ENCODE measurements at regions not wholly inside any gene's neighbourhood (a gene's known extent, or its start where the extent isn't known, plus 50 kb on each side); places are given as distances from the start of the nearest gene placed in this dataset.

DNA sequence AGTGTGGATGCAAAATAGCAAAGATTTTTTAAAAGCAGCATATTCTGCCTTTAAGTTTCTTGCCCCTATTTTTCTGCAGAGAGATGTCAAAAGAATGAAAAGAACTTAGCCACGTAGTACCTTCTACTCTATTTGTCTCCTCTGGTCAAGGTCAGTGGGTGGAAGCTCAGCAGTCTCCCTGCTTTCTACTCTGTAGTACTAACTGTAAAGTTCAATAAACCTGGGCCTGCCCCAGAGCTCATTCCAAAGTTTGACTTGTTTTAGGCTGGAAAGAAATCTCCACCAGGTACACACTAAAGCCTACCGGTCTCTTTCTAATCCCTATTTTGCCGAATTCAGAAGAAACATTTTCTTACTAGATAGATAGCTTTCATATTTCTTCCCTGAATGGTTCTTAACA, 247.9 kb upstream of the ARHGAP20 start:
- no peaks in the 10 kb centered on the region for H3K36me3 Mint-ChIP-seq (ENCODE audit: low read depth)
- H3K9me3 Mint-ChIP-seq, result no peaks in the 10 kb centered on the region
- H3K4me1 Mint-ChIP-seq (ENCODE audit: low read depth), result no peaks in the 10 kb centered on the region
- H3K27me3 Mint-ChIP-seq (ENCODE audit: low read depth), result no peaks in the 10 kb centered on the region
- no peak overlapping the region for H3K4me3 Mint-ChIP-seq
- no peak for DNase-seq (ENCODE audit: low spot score)
- no peak overlapping the region for H3K27ac Mint-ChIP-seq

DNA sequence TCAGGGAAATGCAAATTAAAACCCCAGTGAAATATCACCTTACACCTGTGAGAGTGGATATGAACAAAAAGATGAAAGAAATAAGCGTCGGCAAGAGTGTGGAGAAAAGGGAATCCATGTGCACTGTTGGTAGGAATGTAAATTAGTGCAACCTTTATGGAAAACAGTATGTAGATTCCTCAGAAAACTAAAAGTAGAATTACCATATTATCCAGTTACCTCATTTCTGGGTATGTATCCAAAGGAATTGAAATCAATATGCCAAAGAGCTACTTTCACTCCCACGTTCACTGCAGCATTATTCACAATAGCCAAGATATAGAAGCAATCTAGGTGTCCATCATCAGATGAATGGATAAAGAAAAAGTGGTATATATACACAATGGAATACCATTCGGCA, 246.0 kb upstream of the ARHGAP20 start:
- Mint-ChIP-seq H3K9me3 (no peaks in the 10 kb centered on the region), H3K4me1 (ENCODE audit: low read depth) (no peaks in the 10 kb centered on the region), H3K27ac (no peak overlapping the region), H3K4me3 (no peak overlapping the region), H3K27me3 (ENCODE audit: low read depth) (no peaks in the 10 kb centered on the region), H3K36me3 (ENCODE audit: low read depth) (no peaks in the 10 kb centered on the region)
- no peak for DNase-seq (ENCODE audit: low spot score)

DNA sequence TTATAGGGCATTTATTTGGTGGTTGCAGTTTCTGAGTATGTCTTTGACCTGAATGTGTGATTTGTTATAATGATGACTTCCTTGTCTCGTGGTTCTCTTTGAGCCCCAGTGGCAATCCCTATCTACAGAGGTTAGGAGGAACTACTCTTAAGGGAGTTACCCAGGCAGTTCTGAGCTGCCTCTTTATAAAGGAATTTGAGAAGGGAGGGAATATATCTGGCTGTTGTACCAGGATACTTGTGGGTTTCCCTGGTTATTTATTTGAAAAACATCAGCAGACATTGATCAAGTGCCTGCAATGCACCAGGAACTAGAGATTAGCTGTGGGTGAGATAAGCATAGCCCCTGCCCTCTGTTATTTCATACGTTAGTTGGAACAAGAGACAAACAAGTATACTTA, 243.5 kb upstream of the ARHGAP20 start:
- no peak for DNase-seq (ENCODE audit: low spot score)
- Mint-ChIP-seq H3K27ac (no peak overlapping the region), H3K27me3 (ENCODE audit: low read depth) (no peaks in the 10 kb centered on the region), H3K4me1 (ENCODE audit: low read depth) (no peaks in the 10 kb centered on the region), H3K36me3 (ENCODE audit: low read depth) (no peaks in the 10 kb centered on the region), H3K4me3 (no peak overlapping the region), H3K9me3 (no peaks in the 10 kb centered on the region)

DNA sequence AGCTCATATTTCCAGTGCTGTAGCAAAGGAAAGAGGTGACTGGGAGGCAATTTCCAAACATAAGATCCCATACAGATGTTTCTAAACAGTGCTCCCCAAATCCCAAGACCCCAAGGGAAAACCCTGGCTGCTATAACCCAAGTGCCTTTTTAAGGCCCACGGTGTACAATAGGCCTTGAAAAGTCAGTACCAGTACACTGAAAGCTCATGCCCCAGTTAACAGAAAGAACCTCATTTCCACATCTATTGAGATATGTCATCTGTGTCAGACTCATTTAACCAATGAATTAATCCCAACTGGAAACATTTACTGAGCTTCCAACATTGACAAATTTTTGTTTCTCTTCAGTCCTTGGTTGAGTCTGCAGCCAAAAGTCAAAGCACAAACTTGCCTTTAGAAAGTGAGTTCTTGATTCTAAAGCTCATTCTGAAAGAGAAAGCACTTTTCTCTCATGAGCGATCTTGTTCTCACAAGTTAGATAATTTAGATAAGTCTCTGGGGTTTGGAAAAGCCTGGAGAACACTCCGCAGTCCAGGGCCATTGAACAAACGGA, 239.8 kb upstream of the ARHGAP20 start:
- H3K4me3 Mint-ChIP-seq, result no peak overlapping the region
- no peaks in the 10 kb centered on the region for H3K27me3 Mint-ChIP-seq (ENCODE audit: low read depth)
- no peaks in the 10 kb centered on the region for H3K9me3 Mint-ChIP-seq
- DNase-seq (ENCODE audit: low spot score), result no peak
- H3K36me3 Mint-ChIP-seq (ENCODE audit: low read depth), result no peaks in the 10 kb centered on the region
- no peaks in the 10 kb centered on the region for H3K4me1 Mint-ChIP-seq (ENCODE audit: low read depth)
- no peak overlapping the region for H3K27ac Mint-ChIP-seq

DNA sequence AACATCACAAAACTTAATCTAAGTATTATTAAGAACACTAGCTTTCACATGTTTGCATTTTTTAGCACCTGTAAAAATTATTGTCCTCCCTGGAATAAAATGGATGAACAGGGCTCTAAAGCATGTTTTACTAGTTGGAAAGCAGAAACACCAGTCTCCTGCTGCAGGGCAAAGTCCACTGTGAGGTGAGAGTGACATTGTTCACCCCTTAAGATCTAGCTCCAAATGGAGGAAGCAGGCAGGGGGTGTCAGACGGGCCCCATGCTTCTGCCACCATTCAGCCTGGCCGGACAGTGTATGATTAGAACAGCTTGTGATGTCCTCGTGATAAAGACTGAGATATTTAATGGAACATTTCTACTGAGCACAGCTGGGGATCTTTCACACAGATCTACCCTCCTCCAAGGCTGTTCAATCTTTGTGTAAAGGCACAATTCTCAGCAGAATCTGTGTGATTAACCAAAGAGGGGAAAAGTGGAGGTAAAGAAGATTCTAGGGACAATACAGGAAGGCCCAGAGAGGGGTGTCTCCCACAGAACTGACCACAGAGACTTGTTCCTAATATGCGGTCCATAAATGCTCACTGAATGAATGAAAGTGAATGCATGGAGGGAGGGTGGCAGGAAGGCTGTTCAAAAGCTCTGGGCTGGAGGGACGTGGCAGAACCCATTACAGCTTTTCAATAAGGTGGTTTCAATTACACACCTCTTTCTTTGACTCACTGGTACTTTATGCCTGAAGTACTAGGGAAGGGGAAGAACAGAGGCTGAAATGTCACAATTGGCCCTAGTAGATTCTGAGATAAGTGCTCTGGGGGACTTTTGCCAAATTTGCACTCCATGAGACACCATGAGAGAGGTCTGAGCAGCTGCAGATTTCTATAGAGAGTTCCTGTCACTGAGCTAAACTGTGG, 239.1 kb upstream of the ARHGAP20 start:
- no peaks in the 10 kb centered on the region for H3K27me3 Mint-ChIP-seq (ENCODE audit: low read depth)
- H3K27ac Mint-ChIP-seq, result no peak overlapping the region
- no peak overlapping the region for H3K4me3 Mint-ChIP-seq
- DNase-seq (ENCODE audit: low spot score), result no peak
- H3K9me3 Mint-ChIP-seq, result no peaks in the 10 kb centered on the region
- H3K4me1 Mint-ChIP-seq (ENCODE audit: low read depth), result no peaks in the 10 kb centered on the region
- H3K36me3 Mint-ChIP-seq (ENCODE audit: low read depth), result no peaks in the 10 kb centered on the region

DNA sequence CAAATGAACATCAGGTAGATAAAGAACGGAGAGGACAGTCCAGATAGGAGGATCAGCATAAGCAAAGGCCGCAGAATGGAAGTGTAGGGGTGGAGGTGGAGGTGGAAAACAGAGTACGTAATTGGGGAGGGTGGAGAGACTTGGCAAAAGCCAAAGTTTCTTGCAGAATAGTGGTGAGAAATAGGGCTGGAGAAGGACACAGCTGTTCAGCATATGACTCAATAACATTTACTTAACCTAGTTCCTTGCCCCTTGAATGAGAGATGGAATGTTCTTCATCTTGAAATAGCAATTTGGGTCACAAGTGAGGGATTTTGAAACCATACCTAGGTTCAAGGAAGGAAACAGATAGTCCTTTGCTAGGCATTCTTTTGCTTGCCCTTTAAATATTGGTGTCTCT, 235.9 kb upstream of the ARHGAP20 start:
- no peaks in the 10 kb centered on the region for H3K9me3 Mint-ChIP-seq
- H3K27me3 Mint-ChIP-seq (ENCODE audit: low read depth), result no peaks in the 10 kb centered on the region
- no peaks in the 10 kb centered on the region for H3K36me3 Mint-ChIP-seq (ENCODE audit: low read depth)
- no peaks in the 10 kb centered on the region for H3K4me1 Mint-ChIP-seq (ENCODE audit: low read depth)
- no peak for DNase-seq (ENCODE audit: low spot score)
- H3K27ac Mint-ChIP-seq, result no peak overlapping the region
- H3K4me3 Mint-ChIP-seq, result no peak overlapping the region

DNA sequence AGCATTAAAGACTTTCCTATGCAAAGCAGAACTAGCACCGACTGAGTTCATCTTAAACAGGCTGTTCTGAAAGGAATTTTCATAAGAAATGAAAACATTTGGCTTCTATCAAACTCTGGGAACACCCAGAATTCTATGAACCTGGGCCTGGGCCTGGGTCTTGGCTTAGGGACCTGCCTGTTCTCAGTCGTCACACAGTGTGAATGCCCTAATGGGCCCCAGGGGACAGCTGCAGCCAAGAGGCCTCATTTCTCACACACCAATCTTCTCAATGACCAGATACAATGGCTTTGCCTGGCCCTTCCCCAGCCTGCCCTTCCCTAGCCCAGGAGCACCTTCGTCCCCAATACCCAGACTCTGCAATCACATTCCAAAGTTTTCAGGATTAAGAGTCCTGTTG, 234.9 kb upstream of the ARHGAP20 start:
- no peak for DNase-seq (ENCODE audit: low spot score)
- H3K27me3 Mint-ChIP-seq (ENCODE audit: low read depth), result no peaks in the 10 kb centered on the region
- no peaks in the 10 kb centered on the region for H3K4me1 Mint-ChIP-seq (ENCODE audit: low read depth)
- no peaks in the 10 kb centered on the region for H3K36me3 Mint-ChIP-seq (ENCODE audit: low read depth)
- no peaks in the 10 kb centered on the region for H3K9me3 Mint-ChIP-seq
- no peak overlapping the region for H3K4me3 Mint-ChIP-seq
- no peak overlapping the region for H3K27ac Mint-ChIP-seq

DNA sequence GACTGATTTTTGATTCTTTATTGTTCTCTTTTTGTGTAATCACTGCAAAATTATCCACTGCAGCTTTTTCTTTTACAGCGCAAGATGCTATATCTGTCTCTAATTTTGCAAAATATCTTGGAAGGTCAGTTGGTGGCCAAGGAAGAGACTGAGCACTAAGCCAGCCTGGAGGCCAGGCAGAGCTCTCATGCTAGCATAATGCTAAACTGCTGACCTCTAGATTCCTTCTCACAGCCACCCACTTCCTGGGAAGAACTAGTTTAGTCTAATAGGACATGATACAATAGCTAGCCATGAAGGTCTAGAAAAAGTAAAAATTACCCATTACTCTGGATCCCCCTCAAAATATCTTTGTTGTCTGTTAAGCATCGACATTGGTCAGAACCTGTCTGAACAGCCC, 227.2 kb upstream of the ARHGAP20 start:
- Mint-ChIP-seq H3K27me3 (ENCODE audit: low read depth) (no peaks in the 10 kb centered on the region), H3K4me3 (no peak overlapping the region), H3K4me1 (ENCODE audit: low read depth) (no peaks in the 10 kb centered on the region), H3K27ac (no peak overlapping the region), H3K9me3 (no peaks in the 10 kb centered on the region), H3K36me3 (ENCODE audit: low read depth) (no peaks in the 10 kb centered on the region)
- no peak for DNase-seq (ENCODE audit: low spot score)

DNA sequence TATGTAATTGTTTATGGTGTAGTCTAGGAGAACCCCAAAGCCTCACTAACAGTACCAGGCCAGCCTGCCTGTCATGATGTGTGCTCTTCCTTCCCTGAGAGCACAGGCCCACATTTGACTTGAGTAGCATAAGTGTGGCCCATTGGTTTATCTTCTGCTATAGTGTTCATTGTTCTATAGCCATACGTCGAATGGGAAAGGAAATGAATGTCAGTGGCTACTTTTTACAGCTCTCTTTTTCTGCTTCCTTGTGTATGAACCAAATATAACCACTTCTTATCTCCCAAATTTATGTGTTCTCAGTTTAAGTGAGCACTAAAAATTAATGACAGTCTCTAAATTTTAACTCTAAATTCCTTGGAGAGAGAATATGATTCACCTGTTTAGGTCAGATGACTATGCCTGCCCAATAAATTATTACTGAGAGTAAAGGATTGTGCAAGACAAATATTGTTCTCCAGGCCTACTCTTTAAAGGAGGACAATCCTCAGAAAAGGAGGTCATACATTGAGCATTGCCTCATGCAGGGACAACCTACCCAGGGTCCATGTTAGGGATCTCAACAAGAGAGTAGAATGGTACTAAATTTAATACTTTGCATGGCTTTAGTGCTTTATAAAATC, 222.9 kb upstream of the ARHGAP20 start:
- Mint-ChIP-seq H3K27ac (no peak overlapping the region), H3K4me3 (no peak overlapping the region), H3K9me3 (no peaks in the 10 kb centered on the region), H3K27me3 (ENCODE audit: low read depth) (no peaks in the 10 kb centered on the region), H3K36me3 (ENCODE audit: low read depth) (no peaks in the 10 kb centered on the region), H3K4me1 (ENCODE audit: low read depth) (no peaks in the 10 kb centered on the region)
- no peak for DNase-seq (ENCODE audit: low spot score)

DNA sequence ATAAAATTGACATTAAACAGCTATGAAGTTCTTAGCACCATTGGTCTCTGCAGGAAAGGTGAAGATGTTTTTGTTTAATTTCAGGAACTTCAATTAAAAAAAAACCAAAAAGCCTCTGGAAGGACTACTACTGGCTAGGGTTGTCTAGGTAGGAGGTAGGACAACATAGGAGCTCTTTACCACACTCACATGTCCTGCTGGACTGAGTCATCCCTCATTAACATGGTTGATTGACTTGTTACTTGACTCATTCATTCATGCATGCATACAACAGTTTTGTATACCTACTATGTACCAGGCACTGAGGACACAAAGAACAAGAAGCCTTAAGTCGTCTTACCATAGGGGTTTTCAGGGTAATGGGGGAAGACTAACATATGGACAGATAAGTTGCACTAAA, 216.9 kb upstream of the ARHGAP20 start:
- Mint-ChIP-seq H3K36me3 (ENCODE audit: low read depth) (no peaks in the 10 kb centered on the region), H3K27ac (no peak overlapping the region), H3K27me3 (ENCODE audit: low read depth) (peaks cover 6% of the 10 kb centered on the region), H3K4me3 (no peak overlapping the region), H3K4me1 (ENCODE audit: low read depth) (no peaks in the 10 kb centered on the region), H3K9me3 (no peaks in the 10 kb centered on the region)
- DNase-seq (ENCODE audit: low spot score), result no peak

DNA sequence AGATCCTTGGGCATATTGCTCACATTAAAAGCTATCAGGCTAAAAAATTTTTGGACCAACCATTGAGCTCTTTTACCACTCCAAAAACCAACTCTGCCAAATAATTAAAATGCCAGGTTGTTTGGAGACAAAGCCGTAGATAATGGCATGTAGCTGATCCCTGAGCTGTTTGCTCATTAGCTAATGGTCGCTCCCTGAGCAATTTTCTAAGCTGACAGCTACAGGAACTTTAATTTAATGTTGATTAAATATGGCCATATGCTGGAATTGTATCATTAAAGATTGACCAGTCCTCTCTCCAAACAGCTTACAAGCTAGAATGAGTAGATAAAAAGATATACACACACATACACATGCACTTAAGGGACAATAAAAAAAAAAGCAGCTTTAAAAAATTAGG, 216.2 kb upstream of the ARHGAP20 start:
- Mint-ChIP-seq H3K4me1 (ENCODE audit: low read depth) (no peaks in the 10 kb centered on the region), H3K27me3 (ENCODE audit: low read depth) (peaks cover 6% of the 10 kb centered on the region), H3K27ac (no peak overlapping the region), H3K9me3 (no peaks in the 10 kb centered on the region), H3K4me3 (no peak overlapping the region), H3K36me3 (ENCODE audit: low read depth) (no peaks in the 10 kb centered on the region)
- DNase-seq (ENCODE audit: low spot score), result no peak

DNA sequence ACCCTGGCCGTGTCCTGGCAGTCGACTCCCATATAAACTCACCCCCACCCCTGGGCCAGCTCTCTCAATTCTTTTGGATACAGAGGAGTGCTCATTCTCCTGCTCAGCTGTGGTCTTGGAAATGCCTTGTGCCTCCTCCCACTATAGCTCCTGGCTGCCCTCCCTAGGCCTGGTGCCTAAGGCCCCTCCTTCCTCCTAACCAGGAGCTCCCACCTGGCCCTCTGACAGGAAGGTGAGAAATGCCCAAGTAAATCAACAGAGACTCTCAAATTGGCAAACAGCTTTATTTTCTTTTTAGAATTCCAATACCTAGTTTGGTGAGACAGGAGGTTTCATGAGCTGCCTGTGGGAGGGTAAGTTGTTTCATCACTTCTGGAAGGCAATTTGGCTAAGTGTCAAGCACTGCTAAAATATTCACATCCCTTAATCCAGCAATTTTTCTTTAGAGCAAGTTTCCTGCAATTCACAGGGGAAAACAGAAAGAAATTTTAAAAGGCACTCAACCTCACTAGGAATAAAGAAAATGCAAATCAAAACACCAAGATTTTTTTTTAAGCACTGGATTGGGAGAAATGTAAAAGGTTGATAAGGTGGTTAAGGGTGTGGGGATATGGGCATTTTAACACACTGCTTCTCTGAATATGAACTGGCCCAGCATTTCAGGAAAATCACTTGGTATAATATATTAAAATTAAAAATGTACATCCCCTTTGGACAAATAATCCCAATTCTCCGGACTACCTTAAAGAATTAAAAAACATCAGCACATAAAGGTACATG, 209.7 kb upstream of the ARHGAP20 start:
- H3K36me3 Mint-ChIP-seq (ENCODE audit: low read depth), result no peaks in the 10 kb centered on the region
- H3K27ac Mint-ChIP-seq, result no peak overlapping the region
- H3K9me3 Mint-ChIP-seq, result no peaks in the 10 kb centered on the region
- H3K4me1 Mint-ChIP-seq (ENCODE audit: low read depth), result peaks cover 6% of the 10 kb centered on the region
- DNase-seq (ENCODE audit: low spot score), result no peak
- H3K27me3 Mint-ChIP-seq (ENCODE audit: low read depth), result peaks cover 12% of the 10 kb centered on the region
- no peak overlapping the region for H3K4me3 Mint-ChIP-seq

DNA sequence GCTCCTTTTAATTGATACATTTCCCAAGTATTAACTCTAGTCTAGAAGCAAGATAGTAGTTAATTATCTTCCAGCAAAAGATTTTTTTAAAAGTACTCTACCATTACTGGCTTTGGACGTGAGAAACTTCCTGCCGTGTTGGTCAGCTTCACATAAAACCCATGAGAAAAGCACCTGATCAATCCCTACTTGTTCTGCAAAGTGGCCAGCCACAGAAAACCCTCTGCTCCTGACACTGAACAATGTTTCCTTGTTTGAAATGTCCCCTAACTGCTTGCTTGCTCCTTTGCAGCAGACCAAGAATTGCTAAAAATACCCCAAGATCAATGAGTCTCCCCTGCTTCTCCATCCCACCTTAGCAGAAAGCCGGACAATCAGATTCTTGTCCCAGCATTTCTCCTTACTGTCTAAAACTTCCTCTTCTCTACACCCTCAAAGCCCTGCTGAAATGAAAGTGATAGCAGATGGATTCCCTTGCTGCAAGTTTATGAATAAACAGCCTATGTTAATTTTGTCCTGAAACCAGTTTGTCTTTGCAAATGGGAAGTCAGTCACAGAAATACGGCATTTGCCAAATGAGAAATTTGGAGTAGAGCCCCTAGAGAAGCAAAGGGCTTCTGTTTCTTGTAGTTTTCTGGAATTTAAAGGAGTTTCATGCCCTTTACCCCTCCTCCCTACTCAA, 207.1 kb upstream of the ARHGAP20 start:
- Mint-ChIP-seq H3K9me3 (no peaks in the 10 kb centered on the region), H3K27ac (no peak overlapping the region)
- no peak for DNase-seq (ENCODE audit: low spot score)

More for the DNA sequence above, 207.1 kb upstream of the ARHGAP20 start:
- Mint-ChIP-seq H3K36me3 (ENCODE audit: low read depth) (no peaks in the 10 kb centered on the region), H3K27me3 (ENCODE audit: low read depth) (peaks cover 9% of the 10 kb centered on the region), H3K4me1 (ENCODE audit: low read depth) (peaks cover 6% of the 10 kb centered on the region), H3K4me3 (no peak overlapping the region)

All from T-helper 2 cell treated with Interferon-gamma antibody and Interleukin-4, amounts not matched to agents 5 μg/mL and 100 μg/mL, for 36 hours (primary cell).